GM23338 (cell line): ENCODE measurements at regions not wholly inside any gene's neighbourhood (a gene's known extent, or its start where the extent isn't known, plus 50 kb on each side); places are given as distances from the start of the nearest gene placed in this dataset.

Experiments used
- ATAC-seq: fragments of 200-7000 bp; cut with Tn5 transposase; 3 replicates; pipeline ENCODE4 v1.9.1; 2020
- DNase-seq: peaks from one replicate; pipeline ENCODE4 v3.0.0-alpha.2; 2015; ENCODE audit warnings: low spot score
- H2AFZ ChIP-seq: fragments of 200-600 bp; sonication (generic); 2 replicates; pipeline ENCODE4 v1.8.0; 2016; ENCODE audit warnings: antibody characterized with exemption, mild to moderate bottlenecking, moderate library complexity
- H3F3A ChIP-seq: fragments of 200-600 bp; sonication (generic); replicated peaks from 2 replicates; pipeline ENCODE4 v1.8.0; 2017; ENCODE audit warnings: antibody characterized with exemption, mixed run types, low read depth
- H3K27ac ChIP-seq: fragments of 200-600 bp; sonication (generic); 2 replicates; pipeline ENCODE4 v1.6.1; 2016; ENCODE audit warnings: low read depth
- H3K27me3 ChIP-seq: fragments of 200-600 bp; sonication (generic); 2 replicates; pipeline ENCODE4 v1.8.0; 2016; ENCODE audit warnings: mild to moderate bottlenecking, mixed run types, moderate library complexity; ENCODE audit not compliant: insufficient read depth
- H3K36me3 ChIP-seq: fragments of 200-600 bp; sonication (generic); 2 replicates; pipeline ENCODE4 v1.8.0; 2016; ENCODE audit warnings: mild to moderate bottlenecking; ENCODE audit not compliant: insufficient read depth
- H3K4me1 ChIP-seq: fragments of 200-600 bp; sonication (generic); 2 replicates; pipeline ENCODE4 v1.8.0; 2016; ENCODE audit warnings: mild to moderate bottlenecking, moderate library complexity; ENCODE audit not compliant: insufficient read depth
- H3K4me2 ChIP-seq: fragments of 200-600 bp; sonication (generic); 2 replicates; pipeline ENCODE4 v1.7.1; 2017; ENCODE audit warnings: mixed run types
- H3K4me3 ChIP-seq: fragments of 200-600 bp; sonication (generic); 2 replicates; pipeline ENCODE4 v1.6.1; 2016; ENCODE audit warnings: mixed run types
- H3K79me2 ChIP-seq: fragments of 200-600 bp; sonication (generic); replicated peaks from 2 replicates; pipeline ENCODE4 v1.8.0; 2017; ENCODE audit warnings: mild to moderate bottlenecking; ENCODE audit not compliant: insufficient read depth
- H3K9me2 ChIP-seq: fragments of 200-600 bp; sonication (generic); 2 replicates; pipeline ENCODE4 v1.8.0; 2017; ENCODE audit not compliant: insufficient read depth
- H4K20me1 ChIP-seq: fragments of 200-600 bp; sonication (generic); replicated peaks from 2 replicates; pipeline ENCODE4 v1.8.0; 2017; ENCODE audit warnings: mild to moderate bottlenecking; ENCODE audit not compliant: insufficient read depth
- H3K27ac Mint-ChIP-seq: 2 replicates; pipeline ENCODE4 v1.8.0; 2020; ENCODE audit warnings: inconsistent platforms, mild to moderate bottlenecking, moderate library complexity, mixed read lengths
- H3K27me3 Mint-ChIP-seq: 3 replicates; pipeline ENCODE4 v1.8.0; 2022; ENCODE audit warnings: low read depth, mild to moderate bottlenecking, moderate library complexity, mixed read lengths, inconsistent platforms; ENCODE audit not compliant: insufficient read depth, poor library complexity
- H3K36me3 Mint-ChIP-seq: 3 replicates; pipeline ENCODE4 v1.8.0; 2021; ENCODE audit warnings: low read depth, mild to moderate bottlenecking, inconsistent platforms, moderate library complexity, mixed read lengths
- H3K4me1 Mint-ChIP-seq: 3 replicates; pipeline ENCODE4 v1.8.0; 2020; ENCODE audit warnings: mild to moderate bottlenecking, inconsistent platforms, mixed read lengths
- H3K4me3 Mint-ChIP-seq: 3 replicates; pipeline ENCODE4 v1.8.0; 2021; ENCODE audit warnings: moderate library complexity, mild to moderate bottlenecking, inconsistent platforms, mixed read lengths
- H3K9me3 Mint-ChIP-seq: 3 replicates; pipeline ENCODE4 v1.8.0; 2020; ENCODE audit warnings: moderate library complexity, mild to moderate bottlenecking, inconsistent platforms, mixed read lengths
- CTCF ChIP-seq, 2 experiments: fragments of 200-600 bp in 1 of 2; sonication (generic) in 1 of 2; conservative IDR thresholded peaks; 2 replicates each; pipeline versions ENCODE4 v1.5.1 to v1.6.1; 2016 to 2017; ENCODE audit warnings: antibody characterized with exemption in 2 of 2, low read depth in 2 of 2, mild to moderate bottlenecking in 2 of 2, moderate library complexity in 1 of 2
- ETS1 ChIP-seq: IDR thresholded peaks from 2 replicates; pipeline ENCODE4 v1.6.1; 2016; ENCODE audit warnings: antibody characterized with exemption
- EZH2 ChIP-seq: fragments of 200-600 bp; sonication (generic); IDR thresholded peaks from one replicate; pipeline ENCODE4 v1.8.0; 2017; ENCODE audit warnings: antibody characterized with exemption, mild to moderate bottlenecking, low read depth; ENCODE audit not compliant: unreplicated experiment
- EZH2phosphoT487 ChIP-seq: fragments of 200-600 bp; sonication (generic); IDR thresholded peaks from one replicate; pipeline ENCODE4 v1.8.1; 2018; ENCODE audit warnings: antibody characterized with exemption; ENCODE audit not compliant: unreplicated experiment
- JUNB ChIP-seq: IDR thresholded peaks from one replicate; pipeline ENCODE4 v1.6.1; 2016; ENCODE audit warnings: antibody characterized with exemption; ENCODE audit not compliant: unreplicated experiment
- NANOG ChIP-seq: IDR thresholded peaks from 2 replicates; pipeline ENCODE4 v1.6.1; 2016; ENCODE audit warnings: antibody characterized with exemption, borderline replicate concordance
- POLR2AphosphoS5 ChIP-seq: IDR thresholded peaks from 2 replicates; pipeline ENCODE4 v1.6.1; 2016; ENCODE audit warnings: antibody characterized with exemption, low read depth
- STAT1 ChIP-seq: IDR thresholded peaks from one replicate; pipeline ENCODE4 v1.6.1; 2016; ENCODE audit warnings: antibody characterized with exemption; ENCODE audit not compliant: unreplicated experiment
- ZNF114 ChIP-seq: fragments of 250-450 bp; sonication (Bioruptor Pico); IDR thresholded peaks from 2 replicates; pipeline ENCODE4 v1.5.0; 2020; ENCODE audit warnings: mild to moderate bottlenecking, moderate library complexity
- ZNF331 ChIP-seq: fragments of 250-450 bp; sonication (Bioruptor Pico); IDR thresholded peaks from 2 replicates; pipeline ENCODE4 v1.5.0; 2020; ENCODE audit warnings: low read depth, mild to moderate bottlenecking, moderate library complexity
- ZNF462 ChIP-seq: fragments of 250-450 bp; sonication (Bioruptor Pico); IDR thresholded peaks from 2 replicates; pipeline ENCODE4 v1.5.0; 2020; ENCODE audit warnings: mild to moderate bottlenecking, moderate library complexity

- Histone ChIP-seq H4K20me1 (no peaks in the 10 kb centered on the region), H3K4me1 (peaks cover 15% of the 10 kb centered on the region), H3K79me2 (no peaks in the 10 kb centered on the region), H3K27ac (no peak overlapping the region), H3K36me3 (no peaks in the 10 kb centered on the region), H3K9me2 (no peaks in the 10 kb centered on the region), H3K4me3 (no peak overlapping the region), H2AFZ (no peak overlapping the region), H3K4me2 (no peak overlapping the region), H3F3A (no peaks in the 10 kb centered on the region), H3K27me3 (no peaks in the 10 kb centered on the region)
- H3K27me3 Mint-ChIP-seq, result peaks cover 5% of the 10 kb centered on the region
- TF ChIP-seq CTCF (conservative IDR thresholded peaks at IDR 0.05; ENCODE audit: low read depth in 2 of 2), result no peak
- no peak for TF ChIP-seq STAT1
- no peak for TF ChIP-seq EZH2phosphoT487
- no peak for TF ChIP-seq ZNF331
- TF ChIP-seq JUNB, result no peak
- TF ChIP-seq ZNF462 (CRISPR knock-in tag), result no peak
- no peak for TF ChIP-seq ZNF114 (CRISPR knock-in tag)
- TF ChIP-seq NANOG, result no peak
- no peak for TF ChIP-seq POLR2AphosphoS5
- TF ChIP-seq EZH2, result no peak
- TF ChIP-seq ETS1, result no peak
- H3K4me1 Mint-ChIP-seq, result peaks cover 11% of the 10 kb centered on the region
- DNase-seq (no peak), ATAC-seq (no peak)
- no peaks in the 10 kb centered on the region for H3K36me3 Mint-ChIP-seq
- no peak overlapping the region for H3K4me3 Mint-ChIP-seq
- no peak overlapping the region for H3K27ac Mint-ChIP-seq
- H3K9me3 Mint-ChIP-seq, result no peaks in the 10 kb centered on the region
Observed at GRCh38 chr6:71194724-71195123, 93.9 kb upstream of the OGFRL1 start.
